ENCODE measurements at regions not wholly inside any gene's neighbourhood (a gene's known extent, or its start where the extent isn't known, plus 50 kb on each side); places are given as distances from the start of the nearest gene placed in this dataset.

GRCh38 chr16:85401917-85402766, 211.0 kb upstream of the GSE1 start:
- no peak for TF ChIP-seq CTCF (IDR thresholded peaks at IDR 0.05)
- TF ChIP-seq POLR2A (IDR thresholded peaks at IDR 0.05), result no peak
- Histone ChIP-seq H3K4me1 (no peaks in the 10 kb centered on the region), H3K36me3 (no peaks in the 10 kb centered on the region), H3K9me3 (no peaks in the 10 kb centered on the region), H3K4me3 (no peak overlapping the region), H3K27ac (no peak overlapping the region), H3K27me3 (no peaks in the 10 kb centered on the region)
- DNase-seq, result peak in 1 of 2 donors; percentile 12
- intact Hi-C loops (cut with DNase I; ENCODE audit: low total_unique reads), result no loop called here

GRCh38 chr16:85402910-85403692, 210.0 kb upstream of the GSE1 start:
- H3K4me3 ChIP-seq, result no peak overlapping the region
- H3K9me3 ChIP-seq, result no peaks in the 10 kb centered on the region
- intact Hi-C loops (cut with DNase I; ENCODE audit: low total_unique reads), result no loop called here
- DNase-seq, result peak; percentile 19 to 31
- no peak for TF ChIP-seq POLR2A (IDR thresholded peaks at IDR 0.05)
- TF ChIP-seq CTCF (IDR thresholded peaks at IDR 0.05), result no peak
- H3K27ac ChIP-seq, result no peak overlapping the region
- H3K4me1 ChIP-seq, result no peaks in the 10 kb centered on the region
- no peaks in the 10 kb centered on the region for H3K36me3 ChIP-seq
- H3K27me3 ChIP-seq, result no peaks in the 10 kb centered on the region

- no peak for TF ChIP-seq POLR2A (IDR thresholded peaks at IDR 0.05)
- no peak for TF ChIP-seq CTCF (IDR thresholded peaks at IDR 0.05)
- Histone ChIP-seq H3K27me3 (no peaks in the 10 kb centered on the region), H3K9me3 (no peaks in the 10 kb centered on the region), H3K27ac (no peak overlapping the region), H3K4me1 (no peaks in the 10 kb centered on the region), H3K36me3 (no peaks in the 10 kb centered on the region), H3K4me3 (no peak overlapping the region)
- intact Hi-C loops (cut with DNase I; ENCODE audit: low total_unique reads), result no loop called here
- peak in 1 of 2 donors; percentile 3 for DNase-seq
These were observed 209.4 kb upstream of the GSE1 start for GRCh38 chr16:85403693-85404092.

GRCh38 chr16:85412911-85413520, 200.1 kb upstream of the GSE1 start:
- DNase-seq, result no peak
- H3K36me3 ChIP-seq, result no peaks in the 10 kb centered on the region
- no peak overlapping the region for H3K27ac ChIP-seq
- intact Hi-C loops (cut with DNase I; ENCODE audit: low total_unique reads), result no loop called here
- H3K9me3 ChIP-seq, result no peaks in the 10 kb centered on the region
- no peaks in the 10 kb centered on the region for H3K4me1 ChIP-seq
- no peaks in the 10 kb centered on the region for H3K27me3 ChIP-seq
- H3K4me3 ChIP-seq, result no peak overlapping the region
- no peak for TF ChIP-seq POLR2A (IDR thresholded peaks at IDR 0.05)

- TF ChIP-seq POLR2A (IDR thresholded peaks at IDR 0.05) (no peak), CTCF (IDR thresholded peaks at IDR 0.05) (no peak)
- Histone ChIP-seq H3K27ac (no peak overlapping the region), H3K27me3 (no peaks in the 10 kb centered on the region), H3K4me3 (no peak overlapping the region), H3K4me1 (no peaks in the 10 kb centered on the region), H3K9me3 (no peaks in the 10 kb centered on the region), H3K36me3 (no peaks in the 10 kb centered on the region)
- intact Hi-C loops (cut with DNase I; ENCODE audit: low total_unique reads), result no loop called here
- no peak for DNase-seq
These were observed 199.1 kb upstream of the GSE1 start for GRCh38 chr16:85413691-85414663.

All from uterus (tissue), 3 donors.